ENCODE measurements at regions not wholly inside any gene's neighbourhood (a gene's known extent, or its start where the extent isn't known, plus 50 kb on each side); places are given as distances from the start of the nearest gene placed in this dataset.
"Not testable (repeated sequence)": the region's sequence is repeated elsewhere in the genome, so short reads cannot be mapped to it uniquely, and the experiment has no call there.

GRCh38 chr7:131148258-131148657 is 179.4 kb upstream of the MKLN1 start:
- no peak for DNase-seq (ENCODE audit: low read depth)

- DNase-seq (ENCODE audit: low read depth), result no peak
Observed at GRCh38 chr7:131148708-131149428, 178.8 kb upstream of the MKLN1 start.

DNA sequence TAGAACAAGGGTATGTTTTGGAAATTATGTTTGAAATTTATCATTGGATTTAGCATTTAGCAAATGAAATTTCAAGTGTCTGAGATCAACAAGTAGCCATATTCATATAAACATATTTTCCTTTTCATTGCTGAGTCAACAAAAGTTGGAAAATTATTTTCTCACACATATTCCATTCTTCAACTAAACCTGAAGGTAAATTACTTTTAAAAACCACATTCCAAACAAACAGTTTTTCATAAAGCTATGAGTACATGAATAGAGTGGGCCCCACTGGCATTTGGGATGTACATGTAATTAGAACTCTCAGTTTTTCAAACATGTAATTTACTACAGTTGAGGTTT is 178.3 kb upstream of the MKLN1 start:
- no peak for DNase-seq (ENCODE audit: low read depth)

DNA sequence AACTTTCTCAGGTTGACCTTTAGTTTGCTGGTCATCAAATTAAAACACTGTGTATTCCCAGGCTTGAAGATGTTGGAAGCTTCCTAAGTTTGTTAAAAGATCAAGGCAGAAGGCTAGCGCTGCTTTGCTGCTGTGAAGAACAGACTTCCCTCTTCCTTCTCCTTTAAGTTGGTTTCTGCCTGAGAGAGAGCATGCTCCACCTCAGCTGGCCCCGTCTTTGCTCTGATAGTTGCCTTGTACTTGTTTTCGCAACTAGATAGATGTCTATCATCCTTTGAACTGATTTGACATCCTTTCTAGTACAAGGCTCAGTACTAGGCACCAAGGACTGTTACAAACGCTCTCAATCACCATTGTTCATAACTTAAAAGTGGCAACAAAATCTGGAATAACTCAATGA is 177.8 kb upstream of the MKLN1 start:
- DNase-seq (ENCODE audit: low read depth), result no peak

DNA sequence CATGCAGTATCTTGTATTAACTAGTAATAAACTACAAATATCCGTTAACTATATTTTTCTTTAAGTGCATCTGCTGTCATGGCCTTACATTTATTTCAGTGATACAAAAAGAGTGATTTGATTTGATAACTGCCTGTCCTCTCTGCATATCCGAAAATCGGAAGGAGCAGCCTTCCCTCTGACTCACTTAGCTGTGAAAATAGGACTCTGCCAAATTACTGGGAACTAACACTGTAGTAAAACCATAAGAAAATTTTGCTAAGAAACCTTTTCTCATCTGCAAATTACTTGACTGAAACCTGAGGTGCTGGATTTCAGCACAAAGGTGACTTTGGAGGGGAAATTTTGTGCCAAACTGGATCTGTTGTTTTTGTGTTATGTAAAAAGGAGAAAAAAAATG is 176.6 kb upstream of the MKLN1 start:
- DNase-seq (ENCODE audit: low read depth), result no peak

DNA sequence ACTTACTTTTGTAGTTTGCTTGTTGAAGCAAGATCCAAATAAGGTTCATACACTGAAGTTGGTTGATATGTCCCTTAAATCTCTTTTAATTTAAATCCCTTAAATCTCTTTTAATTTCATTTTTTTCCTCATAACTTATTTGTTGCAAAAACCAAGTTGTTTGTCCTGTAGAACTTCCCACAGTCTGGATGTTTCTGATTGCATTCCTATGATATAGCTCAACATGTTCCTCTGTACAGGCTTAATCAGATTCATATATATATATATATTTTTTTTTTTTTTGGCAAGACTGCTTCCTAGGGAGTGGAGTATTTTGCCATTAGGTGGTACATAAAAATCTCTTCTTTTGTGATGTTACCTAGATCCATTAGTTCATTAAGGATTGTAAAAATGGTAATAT is 174.9 kb upstream of the MKLN1 start:
- no peak for DNase-seq (ENCODE audit: low read depth)

- no peak for DNase-seq (ENCODE audit: low read depth)
Observed at GRCh38 chr7:131154380-131154779, 173.3 kb upstream of the MKLN1 start.

GRCh38 chr7:131157530-131158243 is 170.0 kb upstream of the MKLN1 start:
- DNase-seq (ENCODE audit: low read depth), result no peak

GRCh38 chr7:131158244-131158636 is 169.4 kb upstream of the MKLN1 start:
- DNase-seq (ENCODE audit: low read depth), result not testable (repeated sequence)

DNA sequence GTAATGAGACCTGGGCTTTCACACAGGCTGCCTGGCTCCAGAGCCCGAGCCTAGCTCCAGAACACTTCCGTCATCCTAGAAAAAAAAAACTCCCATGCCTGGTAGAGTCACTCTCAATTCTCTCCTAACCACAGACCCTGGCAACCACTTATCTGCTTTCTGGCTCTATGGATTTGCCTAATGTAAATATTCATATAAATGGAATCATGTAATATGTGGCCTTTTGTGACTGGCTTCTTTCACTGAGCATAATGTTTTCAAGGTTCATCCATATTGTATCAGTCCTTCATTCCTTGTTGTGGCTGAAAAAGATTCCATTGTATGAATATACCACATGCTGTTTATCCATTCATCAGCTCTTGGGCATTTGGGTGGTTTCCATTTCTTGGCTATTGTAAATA is 167.7 kb upstream of the MKLN1 start:
- DNase-seq (ENCODE audit: low read depth), result no peak

DNA sequence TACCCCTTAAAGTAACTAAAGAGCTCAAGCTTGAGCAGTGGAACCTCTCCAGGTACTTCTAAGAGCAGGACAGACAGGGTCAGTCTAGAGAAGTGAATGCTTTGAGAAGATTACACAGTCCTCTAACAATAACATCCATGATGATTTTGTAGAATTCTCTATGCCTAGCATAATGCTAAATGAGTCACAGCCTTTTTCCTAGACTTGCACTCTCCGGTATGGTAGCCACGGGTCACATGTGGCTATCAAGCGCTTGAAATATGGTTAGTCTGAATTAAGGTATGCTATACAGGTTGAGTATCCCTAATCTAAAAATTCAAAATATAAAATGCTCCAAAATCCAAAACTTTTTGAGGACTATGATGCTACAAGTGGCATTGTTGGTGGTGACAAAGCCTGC is 166.6 kb upstream of the MKLN1 start:
- no peak for DNase-seq (ENCODE audit: low read depth)

GRCh38 chr7:131164025-131164925 is 163.4 kb upstream of the MKLN1 start:
- no peak for DNase-seq (ENCODE audit: low read depth)

DNA sequence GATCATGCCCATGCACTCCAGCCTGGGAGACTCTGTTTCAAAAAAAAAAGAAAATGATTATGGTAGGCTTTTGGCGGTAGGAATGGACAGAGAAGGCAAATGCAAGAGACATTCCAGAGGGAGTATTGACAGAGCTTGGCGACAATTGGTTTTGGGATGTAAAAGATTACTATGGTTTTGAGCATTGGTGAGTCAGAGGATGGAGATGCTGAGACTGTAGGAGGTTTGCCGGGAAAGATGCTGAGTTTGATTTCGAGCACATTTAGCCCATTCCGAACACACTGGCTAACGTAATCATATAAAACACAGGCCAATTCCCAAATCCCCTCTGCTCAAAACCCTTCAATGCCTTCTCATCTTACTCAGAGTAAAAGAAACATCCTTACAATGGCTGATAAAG is 161.6 kb upstream of the MKLN1 start:
- DNase-seq (ENCODE audit: low read depth), result no peak

- DNase-seq (ENCODE audit: low read depth), result no peak
Observed at GRCh38 chr7:131170440-131171271, 157.0 kb upstream of the MKLN1 start.

DNA sequence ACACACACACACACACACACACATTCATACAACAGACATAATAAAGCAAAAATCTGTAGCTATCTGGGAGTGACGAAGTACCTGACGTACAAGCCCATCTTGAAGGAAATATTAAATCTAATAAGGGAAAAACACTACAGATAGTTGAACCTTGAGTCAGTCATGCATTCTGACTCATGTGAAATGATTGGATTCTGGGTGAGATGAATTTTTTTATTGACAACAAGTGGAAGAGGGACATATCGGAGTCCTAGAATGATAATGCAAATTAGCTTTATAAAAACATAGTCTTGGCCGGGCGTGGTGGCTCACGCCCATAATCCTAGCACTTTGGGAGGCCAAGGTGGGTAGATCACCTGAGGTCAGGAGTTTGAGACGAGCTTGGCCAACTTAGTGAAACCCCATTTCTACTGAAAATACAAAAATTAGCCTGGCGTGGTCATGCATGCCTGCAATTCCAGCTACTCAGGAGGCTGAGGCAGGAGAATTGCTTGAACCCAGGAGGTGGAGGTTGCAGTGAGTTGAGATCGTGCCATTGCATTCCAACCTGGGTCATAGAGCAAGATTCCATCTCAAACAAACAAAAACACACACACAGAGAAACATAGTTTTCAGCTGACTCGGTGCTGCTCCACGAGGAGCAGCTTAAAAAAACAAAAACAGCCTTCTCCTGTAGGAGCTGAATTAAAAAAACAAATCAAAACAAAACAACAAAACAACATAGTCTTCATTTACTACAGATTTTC is 154.4 kb upstream of the MKLN1 start:
- DNase-seq (ENCODE audit: low read depth), result no peak

- DNase-seq (ENCODE audit: low read depth), result no peak
Observed at GRCh38 chr7:131174391-131174790, 153.3 kb upstream of the MKLN1 start.

DNA sequence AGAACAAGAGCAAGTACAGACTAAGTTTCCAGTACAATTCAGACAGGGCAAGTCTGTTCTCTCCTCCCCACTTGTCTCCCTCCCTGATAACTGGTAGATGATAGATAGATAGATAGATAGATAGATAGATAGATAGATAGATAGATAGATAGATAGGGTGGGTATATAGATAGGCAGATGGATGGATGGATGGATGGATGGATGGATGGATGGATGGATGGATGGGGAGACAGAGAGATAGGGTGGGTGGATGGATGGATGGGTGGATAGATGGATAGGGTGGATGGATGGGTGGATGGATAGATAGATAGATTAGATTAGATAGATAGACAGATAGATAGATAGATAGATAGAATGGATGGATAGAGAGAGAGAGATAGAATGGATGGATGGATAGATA is 152.8 kb upstream of the MKLN1 start:
- no peak for DNase-seq (ENCODE audit: low read depth)

GRCh38 chr7:131182446-131183058 is 145.1 kb upstream of the MKLN1 start:
- DNase-seq (ENCODE audit: low read depth), result no peak

- no peak for DNase-seq (ENCODE audit: low read depth)
Observed at GRCh38 chr7:131183072-131183471, 144.6 kb upstream of the MKLN1 start.

DNA sequence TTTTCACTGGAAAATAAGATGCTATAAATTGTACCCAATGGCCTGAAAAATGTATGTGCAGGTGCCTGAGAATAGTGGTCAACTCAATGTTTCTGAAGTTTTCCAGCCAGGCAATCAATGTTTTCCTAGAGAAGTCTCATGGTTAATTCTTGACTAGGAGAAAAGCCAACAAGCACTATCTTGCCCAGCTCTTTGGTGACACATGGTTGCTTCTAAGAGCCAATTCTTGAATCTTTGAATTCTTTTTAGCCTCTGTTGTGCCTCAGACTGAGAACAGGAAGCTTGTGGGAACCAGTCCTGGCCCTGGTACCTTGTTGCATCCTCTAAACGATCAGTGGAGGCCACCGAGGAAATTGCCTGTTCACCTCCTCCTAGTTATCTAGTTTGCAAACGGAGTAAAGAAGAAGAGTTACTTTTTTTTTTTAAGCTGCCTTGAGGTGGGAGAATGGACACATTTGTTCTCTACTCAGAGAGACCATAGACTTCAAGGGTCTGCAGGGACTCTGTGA is 144.0 kb upstream of the MKLN1 start:
- DNase-seq (ENCODE audit: low read depth), result no peak

GRCh38 chr7:131186816-131187215 is 140.9 kb upstream of the MKLN1 start:
- no peak for DNase-seq (ENCODE audit: low read depth)

Data from activated T-cell treated with anti-CD3 and anti-CD28 coated beads for 48 hours (primary cell).